GM18498 (cell line): ENCODE measurements at regions not wholly inside any gene's neighbourhood (a gene's known extent, or its start where the extent isn't known, plus 50 kb on each side); places are given as distances from the start of the nearest gene placed in this dataset.

Experiments
- ATAC-seq: cut with Tn5 transposase; IDR thresholded peaks from one replicate; pipeline ENCODE4 v1.9.1; 2021; ENCODE audit warnings: mild to moderate bottlenecking, moderate library complexity; ENCODE audit not compliant: unreplicated experiment

- ATAC-seq, result no peak
Observed at GRCh38 chr4:111770514-111770913, 374.7 kb upstream of the FAM241A start.

- ATAC-seq, result no peak
Observed at GRCh38 chr4:111773858-111774257, 371.4 kb upstream of the FAM241A start.

- ATAC-seq, result no peak
Observed at GRCh38 chr4:111775556-111776297, 369.5 kb upstream of the FAM241A start.

- ATAC-seq, result no peak
Observed at GRCh38 chr4:111776561-111776960, 368.7 kb upstream of the FAM241A start.

- ATAC-seq, result no peak
Observed at GRCh38 chr4:111778543-111778942, 366.7 kb upstream of the FAM241A start.

GRCh38 chr4:111780965-111781364 lies 364.3 kb upstream of the FAM241A start:
- no peak for ATAC-seq

GRCh38 chr4:111781611-111782010 lies 363.6 kb upstream of the FAM241A start:
- ATAC-seq, result no peak

- no peak for ATAC-seq
Observed at GRCh38 chr4:111788099-111788498, 357.2 kb upstream of the FAM241A start.

GRCh38 chr4:111789901-111790640 lies 355.2 kb upstream of the FAM241A start:
- ATAC-seq, result no peak

- no peak for ATAC-seq
Observed at GRCh38 chr4:111792632-111793031, 352.6 kb upstream of the FAM241A start.

- ATAC-seq, result no peak
Observed at GRCh38 chr4:111793433-111794091, 351.7 kb upstream of the FAM241A start.

- no peak for ATAC-seq
Observed at GRCh38 chr4:111797455-111798163, 347.6 kb upstream of the FAM241A start.

- ATAC-seq, result no peak
Observed at GRCh38 chr4:111798840-111799239, 346.4 kb upstream of the FAM241A start.

GRCh38 chr4:111800551-111800950 lies 344.7 kb upstream of the FAM241A start:
- no peak for ATAC-seq

GRCh38 chr4:111802191-111802590 lies 343.1 kb upstream of the FAM241A start:
- no peak for ATAC-seq

GRCh38 chr4:111806331-111806730 lies 338.9 kb upstream of the FAM241A start:
- no peak for ATAC-seq

GRCh38 chr4:111807576-111807975 lies 337.7 kb upstream of the FAM241A start:
- ATAC-seq, result no peak

GRCh38 chr4:111808174-111808573 lies 337.1 kb upstream of the FAM241A start:
- no peak for ATAC-seq

- no peak for ATAC-seq
Observed at GRCh38 chr4:111811661-111812060, 333.6 kb upstream of the FAM241A start.

- ATAC-seq, result no peak
Observed at GRCh38 chr4:111812114-111812513, 333.1 kb upstream of the FAM241A start.

- ATAC-seq, result no peak
Observed at GRCh38 chr4:111812760-111813159, 332.5 kb upstream of the FAM241A start.
